ENCODE measurements at regions not wholly inside any gene's neighbourhood (a gene's known extent, or its start where the extent isn't known, plus 50 kb on each side); places are given as distances from the start of the nearest gene placed in this dataset.
A peak's percentile ranks its signal among the peaks of the same experiment; 100 is the strongest.

DNA sequence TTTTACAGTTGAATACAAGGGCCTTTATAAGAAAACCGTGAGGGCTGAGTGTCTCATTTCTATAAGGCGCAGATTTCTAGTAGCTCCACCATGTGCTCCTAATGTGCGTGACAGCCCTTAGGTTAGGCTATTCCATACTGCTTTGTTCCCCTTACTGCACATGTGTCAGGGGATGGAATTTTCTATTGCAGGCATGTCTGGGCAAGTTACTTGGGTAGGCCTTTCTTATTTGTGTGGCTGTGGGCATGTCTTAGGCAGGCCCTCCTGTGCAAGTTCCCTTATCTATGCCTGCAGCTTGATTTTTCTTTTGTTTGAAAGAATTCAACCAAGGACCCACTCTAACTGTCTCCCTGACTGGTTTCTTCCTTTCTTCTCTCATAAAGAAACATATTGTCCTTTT is 434.2 kb upstream of the CNTN3 start:
- H3K9me3 ChIP-seq (ENCODE audit: control insufficient read depth, low read length), result no peaks in the 10 kb centered on the region
- H3K4me1 ChIP-seq (ENCODE audit: control insufficient read depth, insufficient read depth, low read length), result no peaks in the 10 kb centered on the region
- no peak overlapping the region for H3K4me3 ChIP-seq (ENCODE audit: insufficient read depth, low read depth, low read length)
- H3K36me3 ChIP-seq (ENCODE audit: control insufficient read depth, insufficient read depth, low read length), result no peaks in the 10 kb centered on the region
- no peaks in the 10 kb centered on the region for H3K27me3 ChIP-seq (ENCODE audit: control insufficient read depth, insufficient read depth, low read length, poor library complexity, severe bottlenecking)
- no peak overlapping the region for H3K27ac ChIP-seq (ENCODE audit: insufficient read depth, low read depth, low read length, poor library complexity, severe bottlenecking)
- WGBS, 2 experiments, result 97 to 98% methylated on average over 3 of the region's 3 CpGs

GRCh38 chr3:75049533-75049932 is 435.1 kb upstream of the CNTN3 start:
- H3K27me3 ChIP-seq (ENCODE audit: control insufficient read depth, insufficient read depth, low read length, poor library complexity, severe bottlenecking), result no peaks in the 10 kb centered on the region
- 93 to 94% methylated on average over 5 of the region's 5 CpGs for WGBS, 2 experiments
- H3K27ac ChIP-seq (ENCODE audit: insufficient read depth, low read depth, low read length, poor library complexity, severe bottlenecking), result no peak overlapping the region

GRCh38 chr3:75059120-75059519 is 444.7 kb upstream of the CNTN3 start:
- no peak overlapping the region for H3K4me3 ChIP-seq (ENCODE audit: insufficient read depth, low read depth, low read length)
- no peak overlapping the region for H3K27ac ChIP-seq (ENCODE audit: insufficient read depth, low read depth, low read length, poor library complexity, severe bottlenecking)
- no peaks in the 10 kb centered on the region for H3K36me3 ChIP-seq (ENCODE audit: control insufficient read depth, insufficient read depth, low read length)
- WGBS, 2 experiments, result 93 to 94% methylated on average over 1 of the region's 1 CpG
- H3K9me3 ChIP-seq (ENCODE audit: control insufficient read depth, low read length), result no peaks in the 10 kb centered on the region
- H3K27me3 ChIP-seq (ENCODE audit: control insufficient read depth, insufficient read depth, low read length, poor library complexity, severe bottlenecking), result no peaks in the 10 kb centered on the region
- peaks cover 10% of the 10 kb centered on the region for H3K4me1 ChIP-seq (ENCODE audit: control insufficient read depth, insufficient read depth, low read length)

More at GRCh38 chr3:75049533-75049932, 435.1 kb upstream of the CNTN3 start:
- Histone ChIP-seq H3K36me3 (ENCODE audit: control insufficient read depth, insufficient read depth, low read length) (no peaks in the 10 kb centered on the region), H3K4me1 (ENCODE audit: control insufficient read depth, insufficient read depth, low read length) (peaks cover 2% of the 10 kb centered on the region), H3K4me3 (ENCODE audit: insufficient read depth, low read depth, low read length) (no peak overlapping the region), H3K9me3 (ENCODE audit: control insufficient read depth, low read length) (no peaks in the 10 kb centered on the region)

GRCh38 chr3:75061806-75062205 is 447.3 kb upstream of the CNTN3 start:
- WGBS, 2 experiments, result 85 to 96% methylated on average over 2 of the region's 2 CpGs
- no peak overlapping the region for H3K27ac ChIP-seq (ENCODE audit: insufficient read depth, low read depth, low read length, poor library complexity, severe bottlenecking)
- no peak overlapping the region for H3K4me3 ChIP-seq (ENCODE audit: insufficient read depth, low read depth, low read length)
- H3K36me3 ChIP-seq (ENCODE audit: control insufficient read depth, insufficient read depth, low read length), result no peaks in the 10 kb centered on the region
- H3K27me3 ChIP-seq (ENCODE audit: control insufficient read depth, insufficient read depth, low read length, poor library complexity, severe bottlenecking), result no peaks in the 10 kb centered on the region
- H3K4me1 ChIP-seq (ENCODE audit: control insufficient read depth, insufficient read depth, low read length), result peaks cover 5% of the 10 kb centered on the region
- H3K9me3 ChIP-seq (ENCODE audit: control insufficient read depth, low read length), result no peaks in the 10 kb centered on the region

DNA sequence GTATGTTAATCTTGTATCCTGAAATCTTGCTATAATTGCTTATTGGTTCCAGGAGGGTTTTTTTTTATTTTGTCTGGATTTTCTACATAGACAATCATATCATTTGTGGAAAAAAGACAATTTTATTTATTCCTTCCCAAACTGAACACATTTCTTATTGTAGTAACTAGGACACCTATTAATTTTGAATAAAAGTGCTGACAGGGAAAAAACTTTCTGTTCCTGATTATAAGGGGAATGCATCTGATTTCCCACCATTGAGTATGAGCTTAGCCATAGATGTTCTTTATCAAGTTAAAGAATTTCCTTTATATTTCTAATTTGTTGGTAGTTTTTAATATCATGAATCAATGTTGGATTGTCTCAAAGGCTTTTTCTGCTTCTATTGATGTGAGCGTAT is 460.7 kb upstream of the CNTN3 start:
- Histone ChIP-seq H3K4me3 (ENCODE audit: insufficient read depth, low read depth, low read length) (no peak overlapping the region), H3K36me3 (ENCODE audit: control insufficient read depth, insufficient read depth, low read length) (no peaks in the 10 kb centered on the region), H3K27ac (ENCODE audit: insufficient read depth, low read depth, low read length, poor library complexity, severe bottlenecking) (no peak overlapping the region), H3K9me3 (ENCODE audit: control insufficient read depth, low read length) (peaks cover 4% of the 10 kb centered on the region), H3K27me3 (ENCODE audit: control insufficient read depth, insufficient read depth, low read length, poor library complexity, severe bottlenecking) (no peaks in the 10 kb centered on the region), H3K4me1 (ENCODE audit: control insufficient read depth, insufficient read depth, low read length) (no peaks in the 10 kb centered on the region)
- 100% methylated on average over 1 of the region's 1 CpG; no CpG with 5 or more reads in 1 of the 2 experiments for WGBS, 2 experiments

- H3K27me3 ChIP-seq (ENCODE audit: control insufficient read depth, insufficient read depth, low read length, poor library complexity, severe bottlenecking), result no peaks in the 10 kb centered on the region
- no peak overlapping the region for H3K4me3 ChIP-seq (ENCODE audit: insufficient read depth, low read depth, low read length)
- no peaks in the 10 kb centered on the region for H3K36me3 ChIP-seq (ENCODE audit: control insufficient read depth, insufficient read depth, low read length)
- peaks cover 4% of the 10 kb centered on the region for H3K9me3 ChIP-seq (ENCODE audit: control insufficient read depth, low read length)
- H3K4me1 ChIP-seq (ENCODE audit: control insufficient read depth, insufficient read depth, low read length), result no peaks in the 10 kb centered on the region
- H3K27ac ChIP-seq (ENCODE audit: insufficient read depth, low read depth, low read length, poor library complexity, severe bottlenecking), result no peak overlapping the region
- 87 to 97% methylated on average over 2 of the region's 2 CpGs for WGBS, 2 experiments
These were observed 462.0 kb upstream of the CNTN3 start for GRCh38 chr3:75076481-75076880.

DNA sequence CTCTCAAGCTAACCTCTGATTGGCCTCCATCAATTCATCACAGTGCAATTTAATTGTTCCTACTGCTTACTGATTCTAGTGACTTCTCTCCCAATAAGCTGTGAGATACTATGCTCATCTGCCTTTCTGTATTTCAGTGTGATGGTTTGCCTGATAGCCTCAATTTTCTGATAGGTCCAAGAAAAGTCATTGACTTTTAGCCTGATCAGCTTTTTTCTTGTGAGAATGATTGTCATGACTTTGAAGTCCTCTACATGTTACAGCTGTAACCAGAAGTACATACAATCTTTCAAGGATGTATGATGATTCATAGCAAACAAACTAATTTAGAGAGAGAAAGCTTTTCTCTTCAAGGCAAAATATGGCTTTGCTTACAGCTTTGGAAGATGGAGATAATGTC is 463.8 kb upstream of the CNTN3 start:
- H3K36me3 ChIP-seq (ENCODE audit: control insufficient read depth, insufficient read depth, low read length), result no peaks in the 10 kb centered on the region
- no peaks in the 10 kb centered on the region for H3K27me3 ChIP-seq (ENCODE audit: control insufficient read depth, insufficient read depth, low read length, poor library complexity, severe bottlenecking)
- no peak overlapping the region for H3K27ac ChIP-seq (ENCODE audit: insufficient read depth, low read depth, low read length, poor library complexity, severe bottlenecking)
- H3K9me3 ChIP-seq (ENCODE audit: control insufficient read depth, low read length), result peaks cover 4% of the 10 kb centered on the region
- no peak overlapping the region for H3K4me3 ChIP-seq (ENCODE audit: insufficient read depth, low read depth, low read length)
- no peaks in the 10 kb centered on the region for H3K4me1 ChIP-seq (ENCODE audit: control insufficient read depth, insufficient read depth, low read length)

DNA sequence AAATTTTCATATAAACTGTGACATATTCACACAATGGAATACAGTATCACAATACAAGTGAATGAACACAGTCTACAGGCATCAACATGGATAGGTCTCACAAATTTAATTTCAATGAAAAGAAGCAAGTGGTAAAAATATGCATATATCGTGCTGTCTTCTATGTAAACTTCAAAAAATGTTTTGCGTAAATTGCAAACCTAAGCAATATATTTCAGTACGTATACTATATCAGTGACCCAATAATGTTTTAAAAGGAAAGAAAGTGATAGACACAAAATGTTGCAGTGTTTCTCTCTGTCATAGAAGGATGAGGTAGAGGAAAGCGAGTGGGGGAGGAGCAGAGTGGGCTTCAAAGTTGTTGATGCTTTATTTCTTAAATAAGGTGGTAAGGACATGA is 468.4 kb upstream of the CNTN3 start:
- Histone ChIP-seq H3K27me3 (ENCODE audit: control insufficient read depth, insufficient read depth, low read length, poor library complexity, severe bottlenecking) (no peaks in the 10 kb centered on the region), H3K9me3 (ENCODE audit: control insufficient read depth, low read length) (peaks cover under 1% of the 10 kb centered on the region), H3K27ac (ENCODE audit: insufficient read depth, low read depth, low read length, poor library complexity, severe bottlenecking) (no peak overlapping the region), H3K4me1 (ENCODE audit: control insufficient read depth, insufficient read depth, low read length) (no peaks in the 10 kb centered on the region), H3K4me3 (ENCODE audit: insufficient read depth, low read depth, low read length) (no peak overlapping the region), H3K36me3 (ENCODE audit: control insufficient read depth, insufficient read depth, low read length) (no peaks in the 10 kb centered on the region)
- WGBS, 2 experiments, result 98% methylated on average over 3 to 4 of the region's 4 CpGs

DNA sequence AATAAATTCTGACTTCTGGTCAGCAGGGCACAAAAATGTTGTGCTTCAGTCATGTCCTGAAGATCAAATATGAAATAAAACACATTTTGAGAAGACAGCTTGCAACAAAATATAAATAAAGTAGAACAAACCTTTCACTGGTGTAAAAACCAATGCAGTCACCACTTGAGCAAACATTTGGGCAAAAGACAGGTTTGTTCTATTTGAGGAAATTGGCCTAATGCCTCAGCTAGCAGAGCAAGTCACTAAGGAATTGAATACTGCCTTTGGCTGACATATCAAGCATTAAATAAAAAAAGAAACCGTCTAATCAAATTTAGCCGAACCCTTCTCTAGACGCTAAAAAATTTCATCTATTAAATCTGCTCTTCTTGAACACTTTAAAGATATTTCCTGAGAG is 475.4 kb upstream of the CNTN3 start:
- H3K4me1 ChIP-seq (ENCODE audit: control insufficient read depth, insufficient read depth, low read length), result no peaks in the 10 kb centered on the region
- H3K36me3 ChIP-seq (ENCODE audit: control insufficient read depth, insufficient read depth, low read length), result no peaks in the 10 kb centered on the region
- H3K27ac ChIP-seq (ENCODE audit: insufficient read depth, low read depth, low read length, poor library complexity, severe bottlenecking), result no peak overlapping the region
- no peaks in the 10 kb centered on the region for H3K27me3 ChIP-seq (ENCODE audit: control insufficient read depth, insufficient read depth, low read length, poor library complexity, severe bottlenecking)
- H3K9me3 ChIP-seq (ENCODE audit: control insufficient read depth, low read length), result no peaks in the 10 kb centered on the region
- H3K4me3 ChIP-seq (ENCODE audit: insufficient read depth, low read depth, low read length), result no peak overlapping the region
- 92 to 93% methylated on average over 3 of the region's 3 CpGs for WGBS, 2 experiments

DNA sequence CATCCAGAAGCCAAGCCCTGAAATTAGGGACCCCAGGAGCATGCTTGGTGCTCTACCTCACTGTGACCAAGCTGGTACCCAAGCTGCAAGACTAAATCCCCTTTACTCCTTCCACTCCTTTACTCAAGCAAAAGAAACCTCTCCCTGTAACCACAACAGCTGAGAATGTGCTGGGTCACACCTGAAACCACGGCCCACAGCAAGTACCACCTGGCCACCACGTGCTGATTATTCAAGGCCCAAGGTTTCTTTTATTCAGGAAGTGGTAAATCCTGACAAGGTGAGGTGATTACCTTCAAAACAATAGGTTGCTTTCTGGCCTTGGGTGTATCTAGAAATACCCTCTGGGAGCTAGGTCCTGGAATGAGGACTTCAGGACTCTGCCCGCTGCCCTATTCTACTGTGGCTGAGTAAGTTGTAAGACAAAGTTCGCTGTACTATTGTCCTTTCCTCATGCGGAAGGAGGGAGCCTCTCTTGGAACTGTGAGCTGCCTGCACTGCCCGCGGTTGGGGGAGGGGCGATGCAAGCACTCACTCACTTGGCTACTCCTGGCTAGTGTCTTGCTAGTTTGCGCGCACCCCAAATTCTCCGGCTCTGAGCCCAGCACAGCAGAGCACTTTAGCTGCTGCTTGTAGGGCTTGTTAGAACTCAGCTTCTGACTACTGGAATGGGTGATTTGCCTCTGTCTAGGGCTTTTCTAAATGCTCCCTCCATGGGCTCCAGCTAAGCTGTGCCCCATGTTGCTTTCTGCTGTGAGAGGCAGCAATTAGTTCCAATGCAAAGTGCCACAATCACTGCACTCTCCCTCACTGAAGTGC is 487.1 kb upstream of the CNTN3 start:
- H3K4me1 ChIP-seq (ENCODE audit: control insufficient read depth, insufficient read depth, low read length), result peaks cover 15% of the 10 kb centered on the region

More for the DNA sequence above, 487.1 kb upstream of the CNTN3 start:
- 42 to 47% methylated on average over 11 of the region's 11 CpGs for WGBS, 2 experiments
- Histone ChIP-seq H3K27me3 (ENCODE audit: control insufficient read depth, insufficient read depth, low read length, poor library complexity, severe bottlenecking) (no peaks in the 10 kb centered on the region), H3K27ac (ENCODE audit: insufficient read depth, low read depth, low read length, poor library complexity, severe bottlenecking) (peak overlapping the region; percentile 66), H3K36me3 (ENCODE audit: control insufficient read depth, insufficient read depth, low read length) (no peaks in the 10 kb centered on the region), H3K9me3 (ENCODE audit: control insufficient read depth, low read length) (no peaks in the 10 kb centered on the region), H3K4me3 (ENCODE audit: insufficient read depth, low read depth, low read length) (no peak overlapping the region)
